C4-2B (cell line): ENCODE measurements at regions not wholly inside any gene's neighbourhood (a gene's known extent, or its start where the extent isn't known, plus 50 kb on each side); places are given as distances from the start of the nearest gene placed in this dataset.

Experiments used
- ZFX ChIP-seq: fragments of 450-650 bp; IDR thresholded peaks from 2 replicates; pipeline ENCODE4 v1.6.1; 2017
- TF ChIP-seq, protein P1 (sequence below): fragments of 450-650 bp; conservative IDR thresholded peaks from 2 replicates; pipeline ENCODE4 v1.5.1; 2017; ENCODE audit warnings: mild to moderate bottlenecking

DNA sequence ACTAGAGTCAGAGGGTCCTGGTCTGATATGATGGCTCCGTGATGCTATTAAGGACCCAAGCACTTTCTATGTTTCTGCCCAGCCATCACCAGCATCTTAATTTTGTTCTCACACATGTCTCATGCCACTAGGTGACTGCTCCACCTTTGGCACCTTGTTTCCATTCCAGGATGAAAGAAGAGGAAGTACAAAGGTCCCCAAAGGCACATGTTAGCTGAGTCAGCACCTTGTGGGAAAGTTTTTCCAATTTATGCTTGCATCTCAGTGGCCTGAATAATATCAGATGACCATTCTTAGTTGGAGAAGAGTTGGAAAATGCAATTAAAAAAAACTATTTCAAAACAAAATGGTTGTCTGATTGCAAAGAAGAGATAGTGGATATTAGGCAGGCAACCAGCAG lies 341.0 kb upstream of the NPSR1 start:
- TF ChIP-seq, protein P1, sequence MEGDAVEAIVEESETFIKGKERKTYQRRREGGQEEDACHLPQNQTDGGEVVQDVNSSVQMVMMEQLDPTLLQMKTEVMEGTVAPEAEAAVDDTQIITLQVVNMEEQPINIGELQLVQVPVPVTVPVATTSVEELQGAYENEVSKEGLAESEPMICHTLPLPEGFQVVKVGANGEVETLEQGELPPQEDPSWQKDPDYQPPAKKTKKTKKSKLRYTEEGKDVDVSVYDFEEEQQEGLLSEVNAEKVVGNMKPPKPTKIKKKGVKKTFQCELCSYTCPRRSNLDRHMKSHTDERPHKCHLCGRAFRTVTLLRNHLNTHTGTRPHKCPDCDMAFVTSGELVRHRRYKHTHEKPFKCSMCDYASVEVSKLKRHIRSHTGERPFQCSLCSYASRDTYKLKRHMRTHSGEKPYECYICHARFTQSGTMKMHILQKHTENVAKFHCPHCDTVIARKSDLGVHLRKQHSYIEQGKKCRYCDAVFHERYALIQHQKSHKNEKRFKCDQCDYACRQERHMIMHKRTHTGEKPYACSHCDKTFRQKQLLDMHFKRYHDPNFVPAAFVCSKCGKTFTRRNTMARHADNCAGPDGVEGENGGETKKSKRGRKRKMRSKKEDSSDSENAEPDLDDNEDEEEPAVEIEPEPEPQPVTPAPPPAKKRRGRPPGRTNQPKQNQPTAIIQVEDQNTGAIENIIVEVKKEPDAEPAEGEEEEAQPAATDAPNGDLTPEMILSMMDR: no peak
- no peak for TF ChIP-seq ZFX
